SU-DHL-6 (cell line): ENCODE measurements at regions not wholly inside any gene's neighbourhood (a gene's known extent, or its start where the extent isn't known, plus 50 kb on each side); places are given as distances from the start of the nearest gene placed in this dataset.

Experiments used
- H2AFZ ChIP-seq: fragments of 200-600 bp; sonication (generic); 2 replicates; pipeline ENCODE4 v1.6.1; 2014; ENCODE audit warnings: low read depth, mild to moderate bottlenecking, moderate library complexity, mixed read lengths, antibody characterized with exemption, low read length; ENCODE audit not compliant: severe bottlenecking
- H3F3A ChIP-seq: fragments of 200-600 bp; shearing (Covaris generic); 2 replicates; pipeline ENCODE4 v1.6.0; 2016; ENCODE audit warnings: antibody characterized with exemption, mild to moderate bottlenecking; ENCODE audit not compliant: insufficient read depth
- H3K27ac ChIP-seq: fragments of 200-600 bp; sonication (generic); 2 replicates; pipeline ENCODE4 v1.5.1; 2016; ENCODE audit warnings: low read depth, mild to moderate bottlenecking, low read length, moderate library complexity, mixed read lengths
- H3K27me3 ChIP-seq: fragments of 200-600 bp; sonication (generic), shearing (Covaris generic); 2 replicates; pipeline ENCODE4 v1.6.0; 2014; ENCODE audit warnings: mild to moderate bottlenecking, low read length
- H3K36me3 ChIP-seq: fragments of 200-600 bp; sonication (generic); 2 replicates; pipeline ENCODE4 v1.6.1; 2014; ENCODE audit warnings: mild to moderate bottlenecking, low read length, mixed read lengths
- H3K4me2 ChIP-seq: fragments of 300-600, 200-600 bp; shearing (Covaris generic), sonication (generic); 2 replicates; pipeline ENCODE4 v1.6.0; 2014; ENCODE audit warnings: low read length, low read depth, mild to moderate bottlenecking; ENCODE audit not compliant: poor library complexity, severe bottlenecking
- H3K4me3 ChIP-seq: fragments of 200-600 bp; sonication (generic); 2 replicates; pipeline ENCODE4 v1.5.1; 2014; ENCODE audit warnings: antibody characterized with exemption, low read length, mild to moderate bottlenecking, mixed read lengths; ENCODE audit not compliant: insufficient read depth, poor library complexity, severe bottlenecking
- H3K79me2 ChIP-seq: fragments of 200-600 bp; sonication (generic); 2 replicates; pipeline ENCODE4 v1.6.1; 2014; ENCODE audit warnings: mild to moderate bottlenecking, low read length, moderate library complexity; ENCODE audit not compliant: insufficient read depth
- H3K9ac ChIP-seq: fragments of 200-600 bp; sonication (generic); 2 replicates; pipeline ENCODE4 v1.7.0; 2014; ENCODE audit warnings: mild to moderate bottlenecking, low read length
- H3K9me2 ChIP-seq: fragments of 200-600 bp; sonication (generic); replicated peaks from 2 replicates; pipeline ENCODE4 v1.6.1; 2014; ENCODE audit warnings: low read length; ENCODE audit not compliant: insufficient read depth
- H3K9me3 ChIP-seq: fragments of 200-600 bp; sonication (generic); 2 replicates; pipeline ENCODE4 v1.6.1; 2014; ENCODE audit warnings: low read length, mixed read lengths; ENCODE audit not compliant: insufficient read depth
- H4K20me1 ChIP-seq: fragments of 200-600 bp; sonication (generic); 2 replicates; pipeline ENCODE4 v1.6.1; 2014; ENCODE audit warnings: low read depth, mild to moderate bottlenecking, antibody characterized with exemption, low read length, moderate library complexity, mixed read lengths
- CTCF ChIP-seq: fragments of 200-600 bp; sonication (generic); IDR thresholded peaks from one replicate; pipeline ENCODE4 v1.5.1; 2017; ENCODE audit warnings: antibody characterized with exemption, mild to moderate bottlenecking, low read length, moderate library complexity; ENCODE audit not compliant: insufficient read depth, poor library complexity, severe bottlenecking
- EZH2phosphoT487 ChIP-seq: fragments of 200-600 bp; sonication (generic), shearing (Covaris generic); conservative IDR thresholded peaks from 2 replicates; pipeline ENCODE4 v1.6.1; 2018; ENCODE audit warnings: mild to moderate bottlenecking, antibody characterized with exemption, low read length, moderate library complexity, mixed read lengths

GRCh38 chr15:31782951-31783350 lies 247.4 kb upstream of the CHRNA7 start:
- no peaks in the 10 kb centered on the region for H3K27me3 ChIP-seq
- TF ChIP-seq CTCF, result no peak
- TF ChIP-seq EZH2phosphoT487, result no peak
- H2AFZ ChIP-seq, result no peak overlapping the region
- no peak overlapping the region for H3K9ac ChIP-seq
- H3K36me3 ChIP-seq, result no peaks in the 10 kb centered on the region
- no peak overlapping the region for H3K4me2 ChIP-seq
- H3K79me2 ChIP-seq, result no peaks in the 10 kb centered on the region
- H3F3A ChIP-seq, result no peaks in the 10 kb centered on the region
- H3K27ac ChIP-seq, result no peak overlapping the region
- H3K4me3 ChIP-seq, result no peak overlapping the region
- H3K9me2 ChIP-seq, result no peaks in the 10 kb centered on the region
- no peaks in the 10 kb centered on the region for H3K9me3 ChIP-seq
- H4K20me1 ChIP-seq, result no peaks in the 10 kb centered on the region

- H3K9me2 ChIP-seq, result no peaks in the 10 kb centered on the region
- no peak overlapping the region for H3K27ac ChIP-seq
- H3K9ac ChIP-seq, result no peak overlapping the region
- H4K20me1 ChIP-seq, result no peaks in the 10 kb centered on the region
- H3K9me3 ChIP-seq, result no peaks in the 10 kb centered on the region
- no peak overlapping the region for H3K4me2 ChIP-seq
- TF ChIP-seq EZH2phosphoT487 (no peak), CTCF (no peak)
- no peak overlapping the region for H2AFZ ChIP-seq
- no peaks in the 10 kb centered on the region for H3K36me3 ChIP-seq
- H3K27me3 ChIP-seq, result no peaks in the 10 kb centered on the region
- H3K4me3 ChIP-seq, result no peak overlapping the region
- H3K79me2 ChIP-seq, result no peaks in the 10 kb centered on the region
- H3F3A ChIP-seq, result no peaks in the 10 kb centered on the region
These were observed 244.0 kb upstream of the CHRNA7 start for GRCh38 chr15:31786360-31786759.

- Histone ChIP-seq H3K4me3 (no peak overlapping the region), H3K79me2 (no peaks in the 10 kb centered on the region), H3K27ac (no peak overlapping the region)
These were observed 242.2 kb upstream of the CHRNA7 start for GRCh38 chr15:31788104-31788503.

More at GRCh38 chr15:31788104-31788503, 242.2 kb upstream of the CHRNA7 start:
- H3K36me3 ChIP-seq, result no peaks in the 10 kb centered on the region
- H3F3A ChIP-seq, result no peaks in the 10 kb centered on the region
- H3K9ac ChIP-seq, result no peak overlapping the region
- H3K27me3 ChIP-seq, result no peaks in the 10 kb centered on the region
- no peaks in the 10 kb centered on the region for H3K9me2 ChIP-seq
- no peak overlapping the region for H2AFZ ChIP-seq
- no peak for TF ChIP-seq CTCF
- TF ChIP-seq EZH2phosphoT487, result no peak
- H4K20me1 ChIP-seq, result no peaks in the 10 kb centered on the region
- H3K9me3 ChIP-seq, result no peaks in the 10 kb centered on the region
- no peak overlapping the region for H3K4me2 ChIP-seq
